ENCODE measurements at regions not wholly inside any gene's neighbourhood (a gene's known extent, or its start where the extent isn't known, plus 50 kb on each side); places are given as distances from the start of the nearest gene placed in this dataset.

GRCh38 chr3:196144383-196145105 lies 62.7 kb upstream of the TFRC start:
- TF ChIP-seq EZH2 (IDR thresholded peaks at IDR 0.05; ENCODE audit: borderline replicate concordance, insufficient read depth, low read depth, low read length, poor library complexity, severe bottlenecking) (no peak), CTCF (IDR thresholded peaks at IDR 0.05) (no peak)

All from B cell (primary cell).